ENCODE measurements at regions not wholly inside any gene's neighbourhood (a gene's known extent, or its start where the extent isn't known, plus 50 kb on each side); places are given as distances from the start of the nearest gene placed in this dataset.
"Not testable (repeated sequence)": the region's sequence is repeated elsewhere in the genome, so short reads cannot be mapped to it uniquely, and the experiment has no call there.

GRCh38 chr1:120634816-120635806, 88.6 kb upstream of the NBPF26 start:
- in situ Hi-C loops (cut with MboI; ENCODE audit: low pct_unique_long_range_greater_than_20kb, low sequenced_read_pairs, unreplicated experiment); DNase-seq (ENCODE audit: low spot score): not testable (repeated sequence)

- in situ Hi-C loops (cut with MboI; ENCODE audit: low pct_unique_long_range_greater_than_20kb, low sequenced_read_pairs, unreplicated experiment); DNase-seq (ENCODE audit: low spot score): not testable (repeated sequence)
Measured at GRCh38 chr1:120640261-120641013, 83.3 kb upstream of the NBPF26 start.

DNA sequence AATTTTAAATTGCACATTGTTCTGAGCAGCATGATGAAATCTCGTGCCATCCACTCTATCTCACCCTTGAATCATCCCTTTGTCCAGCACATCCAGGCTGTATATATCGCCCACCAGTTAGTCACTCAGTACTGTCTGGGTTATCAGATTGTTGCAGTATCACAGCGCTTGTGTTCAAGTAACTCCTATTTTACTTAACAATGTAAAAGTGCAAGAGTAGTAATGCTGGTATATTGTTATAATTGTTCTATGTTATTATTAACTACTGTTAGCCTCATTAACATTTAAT, 82.8 kb upstream of the NBPF26 start:
- in situ Hi-C loops (cut with MboI; ENCODE audit: low pct_unique_long_range_greater_than_20kb, low sequenced_read_pairs, unreplicated experiment); DNase-seq (ENCODE audit: low spot score): not testable (repeated sequence)

DNA sequence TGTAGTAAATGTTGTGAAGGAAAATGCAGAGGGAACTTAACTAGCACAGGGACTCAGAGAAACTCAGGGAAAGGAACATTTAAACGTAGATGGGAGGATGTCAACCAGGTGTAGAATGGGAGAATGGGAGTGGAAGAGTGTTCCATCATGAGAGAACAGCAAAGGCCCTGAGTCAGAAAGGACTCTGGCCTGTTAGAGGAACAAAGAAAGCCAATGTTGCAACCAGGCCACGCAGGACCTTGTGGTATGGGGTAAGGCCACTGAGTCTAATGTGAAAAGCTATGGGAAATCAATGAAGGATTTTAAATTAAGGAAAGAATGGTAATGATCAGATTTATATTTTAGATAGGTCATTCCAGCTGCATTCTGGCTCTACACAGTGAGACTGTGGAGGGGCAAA, 76.6 kb upstream of the NBPF26 start:
- DNase-seq (ENCODE audit: low spot score); in situ Hi-C loops (cut with MboI; ENCODE audit: low pct_unique_long_range_greater_than_20kb, low sequenced_read_pairs, unreplicated experiment): not testable (repeated sequence)

- DNase-seq (ENCODE audit: low spot score); in situ Hi-C loops (cut with MboI; ENCODE audit: low pct_unique_long_range_greater_than_20kb, low sequenced_read_pairs, unreplicated experiment): not testable (repeated sequence)
Measured at GRCh38 chr1:120648915-120649623, 74.7 kb upstream of the NBPF26 start.

- DNase-seq (ENCODE audit: low spot score); in situ Hi-C loops (cut with MboI; ENCODE audit: low pct_unique_long_range_greater_than_20kb, low sequenced_read_pairs, unreplicated experiment): not testable (repeated sequence)
Measured at GRCh38 chr1:120649730-120650129, 74.0 kb upstream of the NBPF26 start.

DNA sequence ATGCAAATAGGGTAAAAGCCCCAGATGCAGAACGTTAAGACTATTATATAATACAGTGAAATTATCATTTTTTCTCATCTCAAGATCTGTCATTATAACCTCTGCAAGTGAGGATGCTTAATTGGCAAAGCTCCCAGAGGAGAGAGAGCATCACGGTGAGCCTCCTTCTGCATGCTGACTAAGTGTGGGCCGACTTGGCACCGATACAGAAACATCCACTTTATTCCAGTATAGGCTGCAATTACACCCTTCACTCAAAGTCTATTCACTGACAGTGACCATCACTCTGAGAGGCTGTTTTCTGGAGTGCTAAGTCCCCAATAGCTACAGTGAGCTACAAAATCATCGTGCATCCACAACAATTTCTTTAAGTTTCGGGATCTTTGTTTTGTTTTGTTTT, 69.6 kb upstream of the NBPF26 start:
- in situ Hi-C loops (cut with MboI; ENCODE audit: low pct_unique_long_range_greater_than_20kb, low sequenced_read_pairs, unreplicated experiment); DNase-seq (ENCODE audit: low spot score): not testable (repeated sequence)

GRCh38 chr1:120655394-120655793, 68.4 kb upstream of the NBPF26 start:
- DNase-seq (ENCODE audit: low spot score); in situ Hi-C loops (cut with MboI; ENCODE audit: low pct_unique_long_range_greater_than_20kb, low sequenced_read_pairs, unreplicated experiment): not testable (repeated sequence)

- in situ Hi-C loops (cut with MboI; ENCODE audit: low pct_unique_long_range_greater_than_20kb, low sequenced_read_pairs, unreplicated experiment); DNase-seq (ENCODE audit: low spot score): not testable (repeated sequence)
Measured at GRCh38 chr1:120656116-120656515, 67.6 kb upstream of the NBPF26 start.

DNA sequence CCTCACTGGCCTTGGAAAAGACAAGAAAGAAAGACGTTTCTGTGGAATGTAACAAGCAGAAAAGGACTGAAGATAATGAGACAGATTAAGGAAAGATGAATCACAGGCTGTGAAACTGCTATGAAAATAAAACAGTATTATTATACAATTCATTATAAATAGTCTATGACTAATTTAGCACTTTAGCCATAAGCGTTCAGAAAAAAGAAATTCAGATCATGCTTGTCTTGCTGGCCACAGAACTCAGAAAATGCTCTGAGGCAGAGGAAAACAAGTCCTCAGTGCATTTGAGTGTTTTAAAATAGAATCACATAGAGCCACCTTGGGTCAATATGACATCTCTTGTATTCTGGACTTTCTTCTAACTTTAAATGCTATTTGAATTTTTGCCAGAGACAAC, 65.9 kb upstream of the NBPF26 start:
- DNase-seq (ENCODE audit: low spot score); in situ Hi-C loops (cut with MboI; ENCODE audit: low pct_unique_long_range_greater_than_20kb, low sequenced_read_pairs, unreplicated experiment): not testable (repeated sequence)

GRCh38 chr1:120658622-120659021, 65.1 kb upstream of the NBPF26 start:
- in situ Hi-C loops (cut with MboI; ENCODE audit: low pct_unique_long_range_greater_than_20kb, low sequenced_read_pairs, unreplicated experiment); DNase-seq (ENCODE audit: low spot score): not testable (repeated sequence)

DNA sequence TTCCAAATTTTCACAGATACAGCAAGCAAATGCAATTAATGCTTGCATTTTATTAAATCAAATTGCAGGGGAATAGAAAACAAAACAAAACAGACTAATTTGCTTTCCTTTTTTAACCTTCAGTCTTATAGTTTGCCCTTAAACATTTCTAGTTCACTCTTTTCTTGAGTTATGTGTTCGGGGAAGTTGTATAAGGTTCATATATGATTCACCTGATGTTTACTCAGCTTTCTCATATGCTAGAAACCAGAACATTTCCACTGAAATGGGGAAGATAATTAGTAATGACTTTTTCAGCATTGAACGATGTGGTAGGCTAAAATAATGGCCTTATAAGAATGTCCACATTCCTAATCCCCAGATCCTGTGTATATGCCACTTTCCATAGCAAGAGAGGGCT, 64.6 kb upstream of the NBPF26 start:
- in situ Hi-C loops (cut with MboI; ENCODE audit: low pct_unique_long_range_greater_than_20kb, low sequenced_read_pairs, unreplicated experiment), result not testable (repeated sequence)

GRCh38 chr1:120664376-120665249, 59.1 kb upstream of the NBPF26 start:
- DNase-seq (ENCODE audit: low spot score); in situ Hi-C loops (cut with MboI; ENCODE audit: low pct_unique_long_range_greater_than_20kb, low sequenced_read_pairs, unreplicated experiment): not testable (repeated sequence)

More for the DNA sequence above, 64.6 kb upstream of the NBPF26 start:
- DNase-seq (ENCODE audit: low spot score), result not testable (repeated sequence)

- DNase-seq (ENCODE audit: low spot score); in situ Hi-C loops (cut with MboI; ENCODE audit: low pct_unique_long_range_greater_than_20kb, low sequenced_read_pairs, unreplicated experiment): not testable (repeated sequence)
Measured at GRCh38 chr1:120665250-120665577, 58.5 kb upstream of the NBPF26 start.

DNA sequence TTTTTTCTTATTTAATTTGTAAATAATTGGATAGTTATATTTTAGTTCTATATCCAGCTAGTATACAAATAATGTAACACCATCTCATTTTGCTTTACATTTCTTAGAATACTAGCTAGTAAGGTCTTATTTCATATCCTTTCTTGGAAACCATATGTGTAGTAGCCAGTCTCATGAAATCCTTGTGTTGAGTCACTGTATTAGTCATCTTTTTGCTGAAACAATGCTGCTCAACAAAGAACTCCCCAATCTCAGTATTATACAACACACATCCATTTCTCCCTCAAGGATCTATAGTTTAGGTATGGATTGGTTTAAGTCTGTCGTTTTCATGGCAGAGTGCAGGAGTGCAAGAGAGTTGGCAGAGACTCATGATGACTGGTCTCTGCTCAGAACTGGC, 55.6 kb upstream of the NBPF26 start:
- DNase-seq (ENCODE audit: low spot score); in situ Hi-C loops (cut with MboI; ENCODE audit: low pct_unique_long_range_greater_than_20kb, low sequenced_read_pairs, unreplicated experiment): not testable (repeated sequence)
